HepG2 (cell line): ENCODE measurements at regions not wholly inside any gene's neighbourhood (a gene's known extent, or its start where the extent isn't known, plus 50 kb on each side); places are given as distances from the start of the nearest gene placed in this dataset.

Experiments used
- ATAC-seq: fragments of 200-7000 bp; cut with Tn5 transposase; 3 replicates; pipeline ENCODE4 v1.9.1; 2020; ENCODE audit warnings: mild to moderate bottlenecking, moderate library complexity
- BruUV-seq: library from RNA; stranded (reverse); fragments of 400-500 nt; replicated peaks from 2 replicates; lab custom pipeline; 2021; lab: Mats Ljungman, UMichigan
- CTCF ChIA-PET: fragments of 300-600 bp; formaldehyde crosslinking; extraction: SDS; loops from one replicate; lab custom pipeline; 2021; ENCODE audit warnings: low total read pairs, inconsistent platforms, low intra/inter-chr PET ratio; lab: Yijun Ruan, JAX
- POLR2A ChIA-PET: fragments of 350-600 bp; sonication (Branson Sonifier 250); formaldehyde crosslinking; loops from one replicate; lab custom pipeline; 2020; ENCODE audit warnings: antibody characterized with exemption, inconsistent platforms; lab: Yijun Ruan, JAX
- DNase-seq: peaks from one replicate; pipeline ENCODE4 v3.0.0-alpha.2; 2015; ENCODE audit warnings: low spot score
- FAIRE-seq: peaks from 3 replicates; lab custom pipeline; 2011; peaks lifted over from hg19 to GRCh38; lab: Jason Lieb, UNC
- H2AFZ ChIP-seq: one replicate; pipeline ENCODE4 v1.6.1; 2011; ENCODE audit warnings: low read length, inconsistent platforms
- H3K27ac ChIP-seq: fragments of 300-600 bp; 3 replicates; pipeline ENCODE4 v1.8.0; 2011; ENCODE audit warnings: mixed run types, mild to moderate bottlenecking, mixed read lengths, low read length, inconsistent platforms; ENCODE audit not compliant: insufficient read depth; ENCODE audit errors: extremely low read length
- H3K27me3 ChIP-seq, 2 experiments: fragments of 200-600 bp in 1 of 2; 2 replicates in 1 of 2; 3 replicates in 1 of 2; pipeline versions ENCODE4 v1.6.0 to v1.8.0; 2011; ENCODE audit warnings: low read length in 2 of 2, mild to moderate bottlenecking in 2 of 2, moderate library complexity in 2 of 2, inconsistent platforms in 1 of 2; ENCODE audit not compliant: insufficient read depth in 2 of 2, control insufficient read depth in 1 of 2
- H3K36me3 ChIP-seq, 2 experiments: fragments of 200-600 bp in 1 of 2; replicated peaks in 1 of 2; 2 replicates in 1 of 2; 3 replicates in 1 of 2; pipeline versions ENCODE4 v1.5.1 to v1.8.0; 2011; ENCODE audit warnings: low read length in 2 of 2, inconsistent platforms in 1 of 2; ENCODE audit not compliant: insufficient read depth in 2 of 2, control insufficient read depth in 1 of 2
- H3K4me1 ChIP-seq: 2 replicates; pipeline ENCODE4 v1.5.1; 2012; ENCODE audit warnings: low read length, inconsistent platforms; ENCODE audit not compliant: insufficient read depth
- H3K4me2 ChIP-seq: 2 replicates; pipeline ENCODE4 v1.6.0; 2011; ENCODE audit warnings: low read depth, low read length, inconsistent platforms
- H3K4me3 ChIP-seq, 3 experiments: fragments of 200-600 bp in 1 of 3; sonication (generic), shearing (Covaris generic) in 1 of 3; replicated peaks in 1 of 3; 2 replicates each; pipeline ENCODE4 v1.5.1; 2011 to 2016; ENCODE audit warnings: low read length in 3 of 3, inconsistent platforms in 2 of 3, low read depth in 2 of 3, mild to moderate bottlenecking in 2 of 3, control low read depth in 1 of 3, mixed read lengths in 1 of 3; ENCODE audit not compliant: insufficient read depth in 1 of 3
- H3K79me2 ChIP-seq: one replicate; pipeline ENCODE4 v1.6.1; 2011; ENCODE audit warnings: low read length, inconsistent platforms; ENCODE audit not compliant: insufficient read depth
- H3K9ac ChIP-seq: 2 replicates; pipeline ENCODE4 v1.6.0; 2011; ENCODE audit warnings: mild to moderate bottlenecking, low read depth, low read length, inconsistent platforms; ENCODE audit not compliant: insufficient read depth
- H3K9me3 ChIP-seq: 2 replicates; pipeline ENCODE4 v1.5.1; 2012; ENCODE audit warnings: mild to moderate bottlenecking, low read length
- H4K20me1 ChIP-seq: 2 replicates; pipeline ENCODE4 v1.6.0; 2011; ENCODE audit warnings: inconsistent platforms, mild to moderate bottlenecking, low read length, moderate library complexity; ENCODE audit not compliant: insufficient read depth
- CBX2 ChIP-seq, 2 experiments: fragments of 200-600 bp in 1 of 2; sonication (generic); formaldehyde crosslinking in 1 of 2; IDR thresholded peaks; 2 replicates each; pipeline versions ENCODE4 v1.7.0 to v1.8.1; 2018 to 2022; ENCODE audit warnings: low read depth in 2 of 2, low read length in 1 of 2, mild to moderate bottlenecking in 1 of 2, missing genetic modification reagents in 1 of 2
- CEBPB ChIP-seq: IDR thresholded peaks from 2 replicates; pipeline ENCODE4 v1.6.1; 2011; ENCODE audit warnings: low read depth, low read length, improper control_type of control experiment, borderline replicate concordance
- ETS1 ChIP-seq: sonication (generic); formaldehyde crosslinking; IDR thresholded peaks from 2 replicates; pipeline ENCODE4 v1.4.0; 2020; ENCODE audit warnings: missing genetic modification reagents
- FOXC1 ChIP-seq: sonication (generic); formaldehyde crosslinking; IDR thresholded peaks from 2 replicates; pipeline ENCODE4 v1.8.0; 2022; ENCODE audit warnings: mild to moderate bottlenecking, missing genetic modification reagents, borderline replicate concordance
- SOX13 ChIP-seq, 3 experiments: fragments of 450-650 bp in 1 of 3; sonication (generic) in 1 of 3; formaldehyde crosslinking in 1 of 3; IDR thresholded peaks in 2 of 3; conservative IDR thresholded peaks in 1 of 3; 2 replicates each; pipeline versions ENCODE4 v1.5.0 to v1.6.1; 2016 to 2020; ENCODE audit warnings: antibody characterized with exemption in 1 of 3, mild to moderate bottlenecking in 1 of 3, missing compliant biosample characterization in 1 of 3, missing genetic modification reagents in 1 of 3, moderate library complexity in 1 of 3
- TERF1 ChIP-seq: sonication (generic); formaldehyde crosslinking; IDR thresholded peaks from 2 replicates; pipeline ENCODE4 v1.8.0; 2022; ENCODE audit warnings: mild to moderate bottlenecking, missing genetic modification reagents, moderate library complexity
- ZFP36L1 ChIP-seq: sonication (generic); formaldehyde crosslinking; IDR thresholded peaks from 2 replicates; pipeline ENCODE4 v1.8.0; 2022; ENCODE audit warnings: mild to moderate bottlenecking, missing genetic modification reagents, moderate library complexity
- ZNF546 ChIP-seq: sonication (generic); formaldehyde crosslinking; conservative IDR thresholded peaks from 2 replicates; pipeline ENCODE4 v1.8.1; 2023; ENCODE audit warnings: mild to moderate bottlenecking, missing genetic modification reagents
- ZNF567 ChIP-seq: sonication (generic); formaldehyde crosslinking; IDR thresholded peaks from 2 replicates; pipeline ENCODE4 v1.8.1; 2023; ENCODE audit warnings: mild to moderate bottlenecking, missing genetic modification reagents, borderline replicate concordance
- ZNF652 ChIP-seq: IDR thresholded peaks from 2 replicates; pipeline ENCODE4 v1.6.1; 2016; ENCODE audit warnings: low read depth, borderline replicate concordance
- ZNF766 ChIP-seq: sonication (generic); formaldehyde crosslinking; IDR thresholded peaks from 2 replicates; pipeline ENCODE4 v1.5.0; 2020; ENCODE audit warnings: missing genetic modification reagents, borderline replicate concordance
- ZNF776 ChIP-seq: sonication (generic); formaldehyde crosslinking; IDR thresholded peaks from 2 replicates; pipeline ENCODE4 v1.4.0; 2020; ENCODE audit warnings: mild to moderate bottlenecking, missing genetic modification reagents
- ZNF839 ChIP-seq: sonication (generic); formaldehyde crosslinking; IDR thresholded peaks from 2 replicates; pipeline ENCODE4 v1.4.0; 2020; ENCODE audit warnings: missing genetic modification reagents, mild to moderate bottlenecking, borderline replicate concordance
- ZNF891 ChIP-seq: sonication (generic); formaldehyde crosslinking; IDR thresholded peaks from 2 replicates; pipeline ENCODE4 v1.5.0; 2020; ENCODE audit warnings: mild to moderate bottlenecking, missing genetic modification reagents
- ZSCAN9 ChIP-seq: IDR thresholded peaks from 2 replicates; pipeline ENCODE4 v1.6.1; 2016; ENCODE audit warnings: borderline replicate concordance
- whole genome bisulfite sequencing: methylation state at CpG from one replicate; pipeline ENCODE4 v1.1.6; 2017; ENCODE audit warnings: low lambda C conversion rate; 5-methylcytosine and 5-hydroxymethylcytosine counted together
- in situ Hi-C: cut with HindIII; loops from 2 replicates; pipeline ENCODE4 v1.10.0; 2017; ENCODE audit warnings: low pct_unique_long_range_greater_than_20kb; ENCODE audit not compliant: extremely low pct_ligation_motif_present
- intact Hi-C: fragments of 100-400 bp; cut with micrococcal nuclease; formaldehyde crosslinking; loops from one replicate; pipeline ENCODE4 v1.10.0; 2022; ENCODE audit not compliant: unreplicated experiment

DNA sequence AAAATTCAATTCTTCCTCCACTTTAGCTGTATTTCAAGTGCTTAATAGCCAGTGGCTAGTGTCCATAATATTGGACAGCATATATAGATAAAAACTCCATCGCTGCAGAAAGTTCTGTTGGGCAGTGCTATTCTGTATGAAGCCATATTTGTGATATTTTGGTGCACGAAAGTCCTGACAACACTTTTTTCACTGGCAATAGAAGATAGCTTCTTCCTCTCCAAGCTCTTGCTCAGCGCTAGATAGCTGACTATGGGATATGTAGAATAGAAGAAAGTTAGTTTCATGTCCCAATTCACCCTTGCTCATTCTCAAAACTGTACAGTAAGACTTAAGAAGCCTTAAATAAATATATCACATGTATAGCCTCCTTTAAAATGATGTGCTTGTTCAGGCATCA, 269.9 kb downstream of the TLR4 start (continued):
- no peak for TF ChIP-seq ZNF567 (CRISPR knock-in tag)
- TF ChIP-seq ZNF776 (CRISPR knock-in tag) = no peak
- no peak for TF ChIP-seq CBX2 (IDR thresholded peaks at IDR 0.05; ENCODE audit: low read depth, low read length)
- TF ChIP-seq CBX2 (CRISPR knock-in tag; IDR thresholded peaks at IDR 0.05; ENCODE audit: low read depth) = no peak
- no peak for TF ChIP-seq ZNF891 (CRISPR knock-in tag)
- no peak for TF ChIP-seq ZNF839 (CRISPR knock-in tag)
- no peak for TF ChIP-seq FOXC1 (CRISPR knock-in tag)
- TF ChIP-seq SOX13 (IDR thresholded peaks at IDR 0.05) = no peak
- no peak for TF ChIP-seq SOX13 (CRISPR knock-in tag; conservative IDR thresholded peaks at IDR 0.05 in 1 of 2, IDR thresholded peaks at IDR 0.05 in 1 of 2)
- TF ChIP-seq ZFP36L1 (CRISPR knock-in tag) = no peak
- TF ChIP-seq ZNF652 = no peak
- TF ChIP-seq ZNF546 (CRISPR knock-in tag) = no peak

GRCh38 chr9:117979914-117980313, 275.7 kb downstream of the TLR4 start:
- no peak overlapping the region for H3K27ac ChIP-seq
- H3K9me3 ChIP-seq = peaks cover 57% of the 10 kb centered on the region
- intact Hi-C loops = no loop called here
- POLR2A ChIA-PET = no interaction called here
- TF ChIP-seq ZNF766 (CRISPR knock-in tag) (no peak), ZSCAN9 (CRISPR knock-in tag) (no peak), CEBPB (peak; percentile 61), TERF1 (CRISPR knock-in tag) (no peak), ETS1 (CRISPR knock-in tag) (no peak)
- H3K79me2 ChIP-seq = no peaks in the 10 kb centered on the region
- BruUV-seq = no TSS peak
- no peaks in the 10 kb centered on the region for H4K20me1 ChIP-seq
- WGBS = 88% methylated on average over 2 of the region's 2 CpGs
- DNase-seq (no peak), FAIRE-seq (no peak), ATAC-seq (no peak)
- H3K9ac ChIP-seq = no peak overlapping the region
- in situ Hi-C loops = no loop called here
- H3K27me3 ChIP-seq = no peaks in the 10 kb centered on the region
- H3K4me3 ChIP-seq = no peak overlapping the region
- no peak overlapping the region for H3K4me2 ChIP-seq
- no peaks in the 10 kb centered on the region for H3K4me1 ChIP-seq
- no peak overlapping the region for H2AFZ ChIP-seq
- H3K36me3 ChIP-seq = no peaks in the 10 kb centered on the region
- CTCF ChIA-PET = no interaction called here
